Mucosa of rectum (tissue), 2 donors: ENCODE measurements at regions not wholly inside any gene's neighbourhood (a gene's known extent, or its start where the extent isn't known, plus 50 kb on each side); places are given as distances from the start of the nearest gene placed in this dataset.
"Not testable (repeated sequence)": the region's sequence is repeated elsewhere in the genome, so short reads cannot be mapped to it uniquely, and the experiment has no call there.

ENCODE experiments used
- H3K27ac ChIP-seq, 2 donors: one replicate each; pipeline ENCODE4 v1.7.0; 2013; ENCODE audit warnings: inconsistent platforms in 2 of 2, low read depth in 2 of 2, low read length in 2 of 2
- H3K27me3 ChIP-seq, 2 donors: one replicate each; pipeline ENCODE4 v1.7.0; 2013; ENCODE audit warnings: low read length in 2 of 2; ENCODE audit not compliant: control insufficient read depth in 2 of 2, insufficient read depth in 2 of 2
- H3K36me3 ChIP-seq, 2 donors: one replicate each; pipeline ENCODE4 v1.7.0; 2013; ENCODE audit warnings: low read length in 2 of 2; ENCODE audit not compliant: control insufficient read depth in 2 of 2, insufficient read depth in 2 of 2
- H3K4me1 ChIP-seq, 2 donors: one replicate each; pipeline ENCODE4 v1.7.0; 2013; ENCODE audit warnings: low read length in 2 of 2, mild to moderate bottlenecking in 1 of 2; ENCODE audit not compliant: control insufficient read depth in 2 of 2, insufficient read depth in 2 of 2
- H3K4me3 ChIP-seq, 2 donors: one replicate each; pipeline ENCODE4 v1.7.0; 2013; ENCODE audit warnings: low read length in 2 of 2
- H3K9ac ChIP-seq, 2 donors: one replicate each; pipeline ENCODE4 v1.7.0; 2013; ENCODE audit warnings: low read length in 2 of 2, low read depth in 1 of 2, mild to moderate bottlenecking in 1 of 2
- H3K9me3 ChIP-seq, 2 donors: one replicate each; pipeline ENCODE4 v1.7.0; 2013; ENCODE audit warnings: low read length in 2 of 2; ENCODE audit not compliant: control insufficient read depth in 2 of 2
- donor health status: healthy.
- donor health status: Normal muscosa, but diverticular disease.

DNA sequence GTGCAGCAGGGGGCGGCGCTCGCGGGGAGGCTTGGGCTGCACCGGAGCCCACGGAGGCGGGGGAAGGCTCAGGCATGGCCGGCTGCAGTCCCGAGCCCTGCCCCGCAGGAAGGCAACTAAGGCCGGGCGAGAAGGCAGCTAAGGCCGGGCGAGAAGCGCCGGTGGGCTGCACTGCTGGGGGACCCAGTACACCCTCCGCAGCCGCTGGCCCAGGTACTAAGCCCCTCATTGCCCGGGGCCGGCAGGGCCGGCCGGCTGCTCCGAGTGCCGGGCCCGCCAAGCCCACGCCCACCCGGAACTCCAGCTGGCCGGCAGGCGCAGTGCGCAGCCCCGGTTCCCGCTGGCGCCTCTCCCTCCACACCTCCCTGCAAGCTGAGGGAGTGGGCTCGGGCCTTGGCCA is 150.0 kb downstream of the SMIM20 start:
- H3K27me3 ChIP-seq, H3K36me3 ChIP-seq, H3K4me1 ChIP-seq, H3K9me3 ChIP-seq, H3K4me3 ChIP-seq, H3K27ac ChIP-seq, H3K9ac ChIP-seq: not testable (repeated sequence)

DNA sequence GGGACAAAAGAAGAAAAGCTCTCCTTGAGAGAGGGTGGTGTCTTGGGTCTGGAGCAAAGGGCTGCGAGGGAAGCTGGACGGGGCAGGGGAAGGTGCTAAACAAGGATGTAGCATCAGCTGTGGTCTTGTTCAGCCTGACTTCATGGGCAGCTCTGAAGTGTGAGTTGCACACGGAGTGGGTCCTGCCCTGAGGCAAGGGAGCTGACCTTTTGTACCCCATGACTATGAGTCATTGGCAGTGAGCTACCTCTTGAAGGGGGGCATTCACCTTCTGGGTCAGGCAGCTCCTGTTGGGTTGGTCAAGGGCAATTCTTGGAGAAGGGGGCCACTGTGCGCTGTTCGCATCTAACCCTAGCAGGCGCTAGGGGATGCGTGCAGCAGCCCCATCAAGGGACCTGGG is 151.8 kb downstream of the SMIM20 start:
- H3K27me3 ChIP-seq: no peaks in the 10 kb centered on the region
- no peak overlapping the region for H3K9ac ChIP-seq
- H3K27ac ChIP-seq: no peak overlapping the region
- no peaks in the 10 kb centered on the region for H3K4me1 ChIP-seq
- H3K9me3 ChIP-seq: no peaks in the 10 kb centered on the region
- H3K4me3 ChIP-seq: no peak overlapping the region
- no peaks in the 10 kb centered on the region for H3K36me3 ChIP-seq

DNA sequence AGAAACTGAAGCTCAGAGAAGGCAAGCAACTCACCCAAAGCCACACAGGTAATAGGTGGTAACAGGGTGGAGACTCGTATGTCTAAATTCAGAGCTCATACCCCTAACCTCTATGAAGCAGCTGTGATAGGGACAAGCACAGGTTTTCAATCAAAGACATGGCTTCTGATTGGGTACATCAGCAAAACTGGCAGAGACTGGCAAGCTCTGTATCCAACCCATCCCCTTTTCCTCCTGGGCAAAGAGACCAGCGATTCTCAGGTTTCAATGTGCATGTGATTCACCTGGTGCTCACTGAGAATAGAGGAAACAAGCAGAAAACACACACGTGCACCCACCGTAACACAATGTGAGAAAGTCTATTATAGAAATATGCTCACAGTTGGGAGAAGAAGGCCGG is 153.0 kb downstream of the SMIM20 start:
- no peak overlapping the region for H3K27ac ChIP-seq
- H3K27me3 ChIP-seq: no peaks in the 10 kb centered on the region
- H3K36me3 ChIP-seq: no peaks in the 10 kb centered on the region
- H3K4me3 ChIP-seq: no peak overlapping the region
- no peak overlapping the region for H3K9ac ChIP-seq
- no peaks in the 10 kb centered on the region for H3K4me1 ChIP-seq
- no peaks in the 10 kb centered on the region for H3K9me3 ChIP-seq

DNA sequence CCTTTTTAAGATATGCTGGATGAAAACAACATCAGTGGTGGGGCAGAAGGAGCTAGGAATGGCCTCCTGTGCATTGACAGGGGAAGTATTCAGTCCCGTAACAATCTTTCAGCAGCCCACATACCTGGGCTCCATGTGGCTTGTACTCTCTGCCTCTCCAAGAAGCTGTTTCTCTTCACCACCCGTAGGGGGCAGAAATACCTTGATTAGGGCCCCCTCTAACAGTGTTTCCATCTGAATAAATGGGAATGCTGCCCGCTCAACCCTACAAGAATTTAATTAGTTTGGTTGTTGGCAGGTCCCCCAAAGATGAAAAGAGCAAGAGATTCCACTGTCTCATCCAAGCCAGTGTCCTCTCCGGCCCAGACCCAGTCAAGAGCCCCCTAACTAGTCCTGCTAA is 155.2 kb downstream of the SMIM20 start:
- Histone ChIP-seq H3K36me3 (no peaks in the 10 kb centered on the region), H3K27me3 (no peaks in the 10 kb centered on the region), H3K4me1 (no peaks in the 10 kb centered on the region), H3K9me3 (no peaks in the 10 kb centered on the region), H3K27ac (no peak overlapping the region), H3K4me3 (no peak overlapping the region), H3K9ac (no peak overlapping the region)

DNA sequence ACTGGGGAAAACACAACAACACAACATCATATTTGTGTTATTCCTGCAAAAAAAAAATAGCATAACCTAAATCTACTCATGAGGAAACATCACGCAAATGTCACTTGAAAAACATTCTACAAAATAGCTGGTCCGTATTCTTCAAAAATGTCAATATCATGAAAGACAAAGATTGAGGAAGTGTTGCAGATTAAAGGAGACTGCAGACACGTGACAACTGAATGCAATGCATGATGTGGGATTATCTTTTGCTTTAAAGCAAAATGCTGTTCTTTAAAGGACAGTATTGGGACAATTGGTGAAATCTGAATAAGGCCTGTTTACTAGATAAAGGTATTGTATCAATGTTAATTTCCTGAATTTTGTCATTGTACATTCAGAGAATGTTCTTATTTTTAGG is 157.7 kb downstream of the SMIM20 start:
- Histone ChIP-seq H3K4me3 (no peak overlapping the region), H3K9me3 (no peaks in the 10 kb centered on the region), H3K27ac (no peak overlapping the region), H3K9ac (no peak overlapping the region), H3K4me1 (peaks cover 0 to 2% of the 10 kb centered on the region in 2 donors), H3K36me3 (no peaks in the 10 kb centered on the region), H3K27me3 (no peaks in the 10 kb centered on the region)

GRCh38 chr4:26073886-26074560 is 160.0 kb downstream of the SMIM20 start:
- no peak overlapping the region for H3K9ac ChIP-seq
- H3K27me3 ChIP-seq: no peaks in the 10 kb centered on the region
- no peak overlapping the region for H3K4me3 ChIP-seq
- H3K9me3 ChIP-seq: no peaks in the 10 kb centered on the region
- peak overlapping the region; percentile 26 to 44 for H3K27ac ChIP-seq
- no peaks in the 10 kb centered on the region for H3K36me3 ChIP-seq
- peaks cover 0 to 2% of the 10 kb centered on the region in 2 donors for H3K4me1 ChIP-seq

DNA sequence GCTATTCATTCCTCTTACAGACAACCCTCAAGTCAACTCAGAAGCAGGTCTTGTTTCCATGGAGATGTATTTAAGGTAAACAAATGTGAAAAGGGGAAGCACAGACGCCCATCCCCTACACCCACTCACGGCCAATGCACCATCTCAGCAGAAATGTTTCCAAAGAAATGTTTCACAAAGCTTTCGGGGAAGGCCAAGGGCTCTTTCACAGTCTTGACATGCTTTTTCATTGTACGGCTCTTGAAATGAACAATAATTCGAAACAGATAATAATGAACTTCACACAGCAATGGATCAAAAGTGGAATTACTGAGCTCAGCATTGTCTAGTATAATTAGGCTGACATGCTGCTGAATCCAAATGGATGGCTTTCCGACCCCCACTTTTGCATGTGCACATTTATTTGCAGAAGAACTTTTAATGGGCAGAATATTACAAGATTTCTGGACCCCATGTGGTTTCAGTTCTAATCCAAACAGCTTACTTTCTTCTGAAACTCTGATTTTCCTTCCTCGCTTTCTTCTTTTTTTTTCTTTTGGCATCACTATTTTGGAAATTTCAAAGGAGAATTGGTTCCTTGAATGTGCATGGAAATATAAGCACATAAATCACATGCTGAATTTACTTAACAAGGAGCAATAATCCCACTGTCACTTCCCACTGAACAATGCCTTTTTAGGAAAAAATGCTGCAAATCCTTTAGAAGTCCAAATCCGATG is 160.9 kb downstream of the SMIM20 start:
- H3K4me3 ChIP-seq: no peak overlapping the region
- peak overlapping the region; percentile 52 to 54 for H3K27ac ChIP-seq

DNA sequence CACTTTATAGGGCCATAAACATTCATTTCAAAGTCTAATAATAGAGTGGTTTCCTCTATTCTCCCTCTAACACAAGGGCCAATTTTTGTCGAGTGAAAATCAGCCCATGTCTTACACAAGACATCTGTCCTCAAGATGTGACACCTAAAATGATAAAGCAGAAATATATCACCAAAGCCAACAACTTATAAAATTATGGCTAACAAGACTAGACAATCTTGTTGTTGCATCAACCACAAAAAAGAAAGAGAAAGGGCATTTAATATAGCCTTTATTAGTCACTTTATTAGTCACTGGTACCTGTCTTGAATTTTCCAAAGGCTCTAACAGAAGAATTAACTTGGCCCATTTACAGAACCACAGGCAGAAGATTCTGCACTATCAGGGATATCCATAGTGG is 161.6 kb downstream of the SMIM20 start:
- Histone ChIP-seq H3K4me3 (no peak overlapping the region), H3K27me3 (no peaks in the 10 kb centered on the region), H3K9ac (no peak overlapping the region), H3K36me3 (no peaks in the 10 kb centered on the region), H3K27ac (peak overlapping the region; percentile 54 to 62), H3K4me1 (peaks cover 0 to 2% of the 10 kb centered on the region in 2 donors), H3K9me3 (no peaks in the 10 kb centered on the region)

More for the DNA sequence above, 160.9 kb downstream of the SMIM20 start:
- Histone ChIP-seq H3K27me3 (no peaks in the 10 kb centered on the region), H3K9ac (no peak overlapping the region), H3K4me1 (peaks cover 0 to 2% of the 10 kb centered on the region in 2 donors), H3K36me3 (no peaks in the 10 kb centered on the region), H3K9me3 (no peaks in the 10 kb centered on the region)

DNA sequence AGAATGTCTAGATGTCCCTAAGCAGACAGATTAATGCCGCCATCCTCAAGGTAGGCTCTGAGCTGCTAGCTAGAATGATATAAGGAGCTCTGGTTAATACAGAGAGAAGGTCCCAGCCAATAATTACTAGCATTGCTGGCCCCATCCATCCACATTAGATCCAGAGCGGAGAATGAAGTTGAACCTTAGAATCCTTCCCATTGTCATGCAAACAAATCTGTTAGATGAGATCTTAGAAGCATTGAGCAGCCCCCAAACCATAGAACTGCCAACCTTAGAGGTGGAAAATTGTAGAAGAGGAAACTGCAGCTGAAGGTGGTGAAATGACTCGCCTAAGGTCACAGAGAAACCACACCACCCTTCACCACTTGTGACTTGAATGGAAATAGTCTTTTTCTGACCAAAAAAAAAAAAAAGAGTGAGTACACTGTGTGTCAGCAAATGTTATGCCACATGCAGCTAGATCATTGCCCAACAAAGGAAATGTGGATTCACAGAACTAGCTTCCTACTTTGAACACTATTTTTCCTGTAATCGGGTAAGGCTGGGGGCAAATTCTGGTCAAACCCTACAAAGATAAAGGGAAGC is 162.1 kb downstream of the SMIM20 start:
- Histone ChIP-seq H3K27me3 (no peaks in the 10 kb centered on the region), H3K27ac (peak overlapping the region; percentile 54 to 62), H3K9ac (no peak overlapping the region), H3K4me3 (no peak overlapping the region), H3K36me3 (no peaks in the 10 kb centered on the region), H3K9me3 (no peaks in the 10 kb centered on the region), H3K4me1 (peaks cover 0 to 2% of the 10 kb centered on the region in 2 donors)

DNA sequence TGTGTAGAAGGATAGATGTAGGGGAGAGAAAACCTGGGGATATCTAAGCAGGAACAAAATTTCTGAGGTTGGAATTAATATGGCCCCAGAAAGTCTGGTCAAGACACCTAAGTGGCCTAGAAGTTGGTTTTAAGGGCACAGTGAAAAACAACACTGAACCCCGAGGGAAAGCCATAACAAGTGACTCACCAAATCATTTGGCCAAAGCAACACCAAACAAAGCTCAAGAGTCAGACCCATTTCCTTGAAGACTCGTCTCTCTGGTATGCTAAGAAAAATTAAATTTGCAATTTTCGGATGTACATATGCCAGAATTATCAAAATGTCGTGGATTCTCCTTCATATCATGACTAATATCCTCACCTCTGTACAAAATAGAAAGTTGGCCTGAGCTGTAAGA is 162.9 kb downstream of the SMIM20 start:
- no peaks in the 10 kb centered on the region for H3K36me3 ChIP-seq
- no peak overlapping the region for H3K4me3 ChIP-seq
- no peak overlapping the region for H3K9ac ChIP-seq
- no peaks in the 10 kb centered on the region for H3K9me3 ChIP-seq
- H3K27ac ChIP-seq: peak overlapping the region in 1 of 2 donors; percentile 30
- no peaks in the 10 kb centered on the region for H3K27me3 ChIP-seq
- H3K4me1 ChIP-seq: peaks cover under 1 to 2% of the 10 kb centered on the region in 2 donors
